ENCODE measurements at regions not wholly inside any gene's neighbourhood (a gene's known extent, or its start where the extent isn't known, plus 50 kb on each side); places are given as distances from the start of the nearest gene placed in this dataset.
A peak's percentile ranks its signal among the peaks of the same experiment; 100 is the strongest.
"Not testable (repeated sequence)": the region's sequence is repeated elsewhere in the genome, so short reads cannot be mapped to it uniquely, and the experiment has no call there.

DNA sequence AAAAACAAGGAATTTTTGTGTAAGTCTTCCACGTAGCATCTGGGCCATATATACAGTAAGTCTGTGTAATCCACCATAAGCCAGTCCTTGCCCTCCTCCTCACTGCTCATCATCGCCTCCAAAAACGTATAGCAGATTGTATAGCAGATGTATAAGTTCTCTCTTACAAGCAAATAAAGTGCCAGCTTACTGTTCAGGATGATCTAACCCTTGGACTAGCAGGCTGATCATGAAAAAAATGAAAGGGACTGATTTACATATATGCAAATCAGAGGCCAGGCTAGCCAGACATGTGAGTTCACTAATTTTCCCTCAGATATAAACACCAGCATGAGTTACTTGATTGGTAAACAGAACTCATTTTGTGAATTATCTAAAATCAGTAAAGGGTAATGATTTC, 171.5 kb downstream of the LY86 start:
- H3K4me1 Mint-ChIP-seq, result peaks cover 38% of the 10 kb centered on the region
- Histone ChIP-seq H3K9me3 (replicated peaks in 1 of 2; ENCODE audit: control insufficient read depth in 1 of 2, insufficient read depth in 1 of 2, low read length in 2 of 2) (no peaks in the 10 kb centered on the region), H3K4me2 (replicated peaks; ENCODE audit: extremely low read depth, low read length, poor library complexity, severe bottlenecking) (no peak overlapping the region), H3K27ac (ENCODE audit: low read depth in 1 of 2, low read length in 2 of 2) (peak overlapping the region in 1 of 2 donors; percentile 72), H3K27me3 (ENCODE audit: control insufficient read depth in 2 of 2, insufficient read depth in 2 of 2, low read length in 2 of 2) (no peaks in the 10 kb centered on the region), H3K9ac (ENCODE audit: insufficient read depth, low read length, poor library complexity, severe bottlenecking) (no peak overlapping the region), H3K36me3 (replicated peaks in 1 of 2; ENCODE audit: control insufficient read depth in 1 of 2, insufficient read depth in 2 of 2, low read length in 2 of 2) (no peaks in the 10 kb centered on the region), H2AFZ (ENCODE audit: insufficient read depth, low read depth, low read length, poor library complexity, severe bottlenecking) (peak overlapping the region; percentile 73), H4K20me1 (ENCODE audit: insufficient read depth, low read length) (no peaks in the 10 kb centered on the region), H3K4me3 (replicated peaks in 1 of 3; ENCODE audit: low read depth in 2 of 3, low read length in 3 of 3) (no peak overlapping the region), H3K4me1 (ENCODE audit: control insufficient read depth in 1 of 2, insufficient read depth in 2 of 2, low read length in 2 of 2) (peaks cover 30 to 31% of the 10 kb centered on the region in 2 donors), H3K79me2 (ENCODE audit: insufficient read depth, low read length) (no peaks in the 10 kb centered on the region)
- peaks cover 15 to 30% of the 10 kb centered on the region in 2 donors for H3K36me3 Mint-ChIP-seq
- TF ChIP-seq, protein P1, sequence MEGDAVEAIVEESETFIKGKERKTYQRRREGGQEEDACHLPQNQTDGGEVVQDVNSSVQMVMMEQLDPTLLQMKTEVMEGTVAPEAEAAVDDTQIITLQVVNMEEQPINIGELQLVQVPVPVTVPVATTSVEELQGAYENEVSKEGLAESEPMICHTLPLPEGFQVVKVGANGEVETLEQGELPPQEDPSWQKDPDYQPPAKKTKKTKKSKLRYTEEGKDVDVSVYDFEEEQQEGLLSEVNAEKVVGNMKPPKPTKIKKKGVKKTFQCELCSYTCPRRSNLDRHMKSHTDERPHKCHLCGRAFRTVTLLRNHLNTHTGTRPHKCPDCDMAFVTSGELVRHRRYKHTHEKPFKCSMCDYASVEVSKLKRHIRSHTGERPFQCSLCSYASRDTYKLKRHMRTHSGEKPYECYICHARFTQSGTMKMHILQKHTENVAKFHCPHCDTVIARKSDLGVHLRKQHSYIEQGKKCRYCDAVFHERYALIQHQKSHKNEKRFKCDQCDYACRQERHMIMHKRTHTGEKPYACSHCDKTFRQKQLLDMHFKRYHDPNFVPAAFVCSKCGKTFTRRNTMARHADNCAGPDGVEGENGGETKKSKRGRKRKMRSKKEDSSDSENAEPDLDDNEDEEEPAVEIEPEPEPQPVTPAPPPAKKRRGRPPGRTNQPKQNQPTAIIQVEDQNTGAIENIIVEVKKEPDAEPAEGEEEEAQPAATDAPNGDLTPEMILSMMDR (IDR thresholded peaks at IDR 0.05), result no peak
- peak overlapping the region in 3 of 7 donors; percentile 11 to 86 (median 81) for H3K27ac Mint-ChIP-seq
- H3K27me3 Mint-ChIP-seq (ENCODE audit: low read depth in 3 of 3), result peaks cover 0 to 1% (median 0%) of the 10 kb centered on the region in 3 donors
- H3K9me3 Mint-ChIP-seq, result peaks cover 0 to 6% (median 2%) of the 10 kb centered on the region in 7 donors
- H3K4me3 Mint-ChIP-seq, result no peak overlapping the region
- intact Hi-C loops (cut with micrococcal nuclease), result no loop called here
- no peak for DNase-seq
- WGBS (ENCODE audit: insufficient coverage), result no CpG with 5 or more reads among the region's 3 CpGs

DNA sequence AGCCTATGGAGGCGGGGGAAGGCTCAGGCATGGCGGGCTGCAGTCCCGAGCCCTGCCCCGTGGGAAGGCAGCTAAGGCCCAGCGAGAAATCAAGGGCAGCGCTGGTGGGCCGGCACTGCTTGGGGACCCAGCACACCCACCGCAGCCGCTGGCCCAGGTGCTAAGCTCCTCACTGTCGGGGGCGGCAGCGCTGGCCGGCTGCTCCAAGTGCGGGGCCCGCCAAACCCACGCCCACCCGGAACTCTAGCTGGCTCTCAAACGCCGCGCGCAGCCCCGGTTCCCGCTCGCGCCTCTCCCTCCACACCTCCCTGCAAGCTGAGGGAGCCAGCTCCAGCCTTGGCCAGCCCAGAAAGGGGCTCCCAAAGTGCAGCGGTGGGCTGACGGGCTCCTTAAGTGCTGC, 174.0 kb downstream of the LY86 start:
- H3K27ac Mint-ChIP-seq; H3K9ac ChIP-seq (ENCODE audit: insufficient read depth, low read length, poor library complexity, severe bottlenecking); H3K27ac ChIP-seq (ENCODE audit: low read depth in 1 of 2, low read length in 2 of 2); H3K9me3 ChIP-seq (replicated peaks in 1 of 2; ENCODE audit: control insufficient read depth in 1 of 2, insufficient read depth in 1 of 2, low read length in 2 of 2); H3K27me3 Mint-ChIP-seq (ENCODE audit: low read depth in 3 of 3); H3K27me3 ChIP-seq (ENCODE audit: control insufficient read depth in 2 of 2, insufficient read depth in 2 of 2, low read length in 2 of 2); DNase-seq; H2AFZ ChIP-seq (ENCODE audit: insufficient read depth, low read depth, low read length, poor library complexity, severe bottlenecking); H3K4me3 ChIP-seq (replicated peaks in 1 of 3; ENCODE audit: low read depth in 2 of 3, low read length in 3 of 3); intact Hi-C loops (cut with micrococcal nuclease); H3K9me3 Mint-ChIP-seq; H3K36me3 ChIP-seq (replicated peaks in 1 of 2; ENCODE audit: control insufficient read depth in 1 of 2, insufficient read depth in 2 of 2, low read length in 2 of 2); H3K79me2 ChIP-seq (ENCODE audit: insufficient read depth, low read length); H4K20me1 ChIP-seq (ENCODE audit: insufficient read depth, low read length); H3K4me2 ChIP-seq (replicated peaks; ENCODE audit: extremely low read depth, low read length, poor library complexity, severe bottlenecking): not testable (repeated sequence)
- H3K36me3 Mint-ChIP-seq, result peaks cover 17 to 32% of the 10 kb centered on the region in 2 donors
- peak overlapping the region in 1 of 2 donors; percentile 21 for H3K4me3 Mint-ChIP-seq
- 96% methylated on average over 18 of the region's 27 CpGs for WGBS (ENCODE audit: insufficient coverage)
- peaks cover 28% of the 10 kb centered on the region for H3K4me1 Mint-ChIP-seq
- H3K4me1 ChIP-seq (ENCODE audit: control insufficient read depth in 1 of 2, insufficient read depth in 2 of 2, low read length in 2 of 2), result peaks cover 17% of the 10 kb centered on the region in 2 donors

Data from CD14-positive monocyte (primary cell).